Bronchial epithelial cell (primary cell): ENCODE measurements at regions not wholly inside any gene's neighbourhood (a gene's known extent, or its start where the extent isn't known, plus 50 kb on each side); places are given as distances from the start of the nearest gene placed in this dataset.

Source experiments
- DNase-seq: peaks from one replicate; pipeline ENCODE4 v3.0.0-alpha.2; 2010; ENCODE audit warnings: low read depth
- FAIRE-seq: peaks from 2 replicates; lab custom pipeline; 2011; peaks lifted over from hg19 to GRCh38; lab: Jason Lieb, UNC
- H3K27me3 ChIP-seq: 2 replicates; pipeline ENCODE4 v1.5.1; 2011; ENCODE audit warnings: low read length; ENCODE audit not compliant: control insufficient read depth, insufficient read depth
- H3K36me3 ChIP-seq: 2 replicates; pipeline ENCODE4 v1.5.1; 2011; ENCODE audit warnings: low read length; ENCODE audit not compliant: control insufficient read depth, insufficient read depth
- H3K4me3 ChIP-seq: 2 replicates; pipeline ENCODE4 v1.5.1; 2011; ENCODE audit warnings: mild to moderate bottlenecking, low read depth, low read length, control low read depth
- CTCF ChIP-seq: IDR thresholded peaks from 2 replicates; pipeline ENCODE4 v1.5.1; 2011; ENCODE audit warnings: mild to moderate bottlenecking, moderate library complexity, low read length, control low read depth, inconsistent platforms; ENCODE audit not compliant: insufficient read depth, severe bottlenecking

- FAIRE-seq (no peak), DNase-seq (no peak)
- Histone ChIP-seq H3K27me3 (peaks cover 2% of the 10 kb centered on the region), H3K36me3 (no peaks in the 10 kb centered on the region), H3K4me3 (no peak overlapping the region)
- TF ChIP-seq CTCF = no peak
Measured at GRCh38 chr1:203567596-203567995, 59.0 kb upstream of the ATP2B4 start.

DNA sequence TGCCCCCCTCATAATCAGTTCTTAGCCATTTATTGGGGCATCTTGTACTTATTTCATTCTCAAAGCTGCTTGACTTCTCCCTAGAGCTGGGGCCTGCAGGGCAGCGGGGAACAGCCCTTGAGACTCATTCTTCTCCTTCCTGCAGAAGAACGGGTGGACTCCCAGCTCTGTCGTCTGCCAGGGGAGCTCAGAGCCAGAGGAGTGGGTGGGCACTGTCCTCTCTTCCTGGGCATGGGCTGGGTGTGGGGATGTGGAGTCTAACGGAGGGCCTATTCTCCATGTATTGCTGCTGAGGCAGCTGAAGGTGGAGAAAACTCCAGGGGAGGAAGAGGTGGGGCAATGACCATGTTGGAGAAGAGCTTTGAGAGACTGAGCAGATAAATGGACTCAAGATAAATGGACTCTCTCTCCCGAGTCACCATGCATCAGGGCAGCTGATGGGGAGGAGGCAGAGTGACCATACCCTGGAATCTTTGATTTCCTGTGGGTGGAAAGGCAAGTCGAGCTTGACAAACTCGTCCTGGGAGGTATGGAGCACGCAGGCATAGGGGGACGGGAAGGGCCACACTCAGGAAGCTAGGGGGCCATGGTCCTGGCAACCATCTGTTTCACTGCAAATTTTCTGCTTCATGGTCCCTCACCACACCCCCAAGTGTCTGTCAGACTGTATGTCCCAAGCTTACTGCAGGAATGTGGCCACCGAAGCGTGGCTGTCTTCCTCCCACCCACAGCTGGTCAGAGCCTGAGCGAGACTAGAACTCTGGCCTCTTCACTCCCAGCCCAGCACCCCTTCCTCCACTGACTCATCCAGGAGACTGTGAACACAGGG, 56.9 kb upstream of the ATP2B4 start:
- no peak for DNase-seq
- H3K27me3 ChIP-seq = peaks cover 4% of the 10 kb centered on the region
- H3K4me3 ChIP-seq = no peak overlapping the region
- no peaks in the 10 kb centered on the region for H3K36me3 ChIP-seq
- no peak for FAIRE-seq
- no peak for TF ChIP-seq CTCF

- H3K4me3 ChIP-seq = no peak overlapping the region
- H3K36me3 ChIP-seq = no peaks in the 10 kb centered on the region
- no peak for TF ChIP-seq CTCF
- FAIRE-seq = no peak
- H3K27me3 ChIP-seq = peaks cover 4% of the 10 kb centered on the region
- DNase-seq = no peak
Measured at GRCh38 chr1:203570805-203571204, 55.8 kb upstream of the ATP2B4 start.

DNA sequence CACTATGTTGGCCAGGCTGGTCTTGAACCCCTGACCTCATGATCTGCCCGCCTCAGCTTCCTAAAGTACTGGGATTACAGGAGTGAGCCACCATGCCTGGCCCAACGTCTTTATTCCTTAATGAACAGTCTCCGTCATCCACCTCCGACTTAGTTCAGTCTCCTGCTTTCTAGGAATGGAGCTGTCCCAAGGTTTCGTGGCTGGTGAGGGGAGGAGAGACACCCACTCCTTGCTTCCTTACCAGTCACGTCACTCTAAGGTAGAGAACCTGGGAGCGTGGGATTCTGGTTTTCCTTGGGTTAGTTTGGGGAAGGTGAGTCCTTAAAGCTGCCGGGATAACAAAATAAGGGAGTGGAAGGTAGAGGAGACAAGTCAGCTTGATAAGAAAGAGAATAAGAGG, 55.0 kb upstream of the ATP2B4 start:
- FAIRE-seq (no peak), DNase-seq (no peak)
- TF ChIP-seq CTCF = no peak
- no peak overlapping the region for H3K4me3 ChIP-seq
- H3K36me3 ChIP-seq = no peaks in the 10 kb centered on the region
- peaks cover 4% of the 10 kb centered on the region for H3K27me3 ChIP-seq

DNA sequence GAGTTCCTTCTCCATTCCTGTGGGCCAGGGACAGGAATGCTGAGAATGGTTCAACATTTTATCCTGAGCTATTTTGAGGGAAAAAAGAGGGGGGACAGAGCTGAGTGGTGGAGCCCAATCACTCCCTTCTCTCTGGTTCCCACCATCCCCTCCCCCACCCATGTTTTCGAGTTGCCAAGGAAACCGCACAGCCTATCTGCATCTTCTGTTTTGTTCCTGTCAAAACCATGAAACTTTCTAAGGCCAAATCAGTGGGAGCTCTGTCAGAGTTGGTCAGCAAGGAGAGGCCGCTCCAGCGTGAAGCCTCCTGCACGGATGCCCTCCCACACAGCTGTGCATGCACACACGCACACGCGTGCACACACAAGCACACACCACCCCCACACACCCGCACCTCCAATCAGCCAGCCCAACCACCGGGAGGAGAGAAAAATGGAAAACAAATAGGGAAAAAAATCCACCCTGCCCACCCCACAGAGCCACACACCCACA, 54.5 kb upstream of the ATP2B4 start:
- FAIRE-seq (no peak), DNase-seq (no peak)
- Histone ChIP-seq H3K36me3 (no peaks in the 10 kb centered on the region), H3K27me3 (peaks cover 4% of the 10 kb centered on the region), H3K4me3 (no peak overlapping the region)
- no peak for TF ChIP-seq CTCF
